HUES6 (cell line): ENCODE measurements at regions not wholly inside any gene's neighbourhood (a gene's known extent, or its start where the extent isn't known, plus 50 kb on each side); places are given as distances from the start of the nearest gene placed in this dataset.
"Not testable (repeated sequence)": the region's sequence is repeated elsewhere in the genome, so short reads cannot be mapped to it uniquely, and the experiment has no call there.

Source experiments
- H3K27ac ChIP-seq: 2 replicates; pipeline ENCODE4 v1.7.0; 2013; ENCODE audit warnings: low read depth, mild to moderate bottlenecking, low read length, inconsistent platforms
- H3K27me3 ChIP-seq: 2 replicates; pipeline ENCODE4 v1.6.1; 2013; ENCODE audit warnings: low read length; ENCODE audit not compliant: control insufficient read depth, insufficient read depth
- H3K36me3 ChIP-seq: 2 replicates; pipeline ENCODE4 v1.6.1; 2013; ENCODE audit warnings: low read length; ENCODE audit not compliant: control insufficient read depth, insufficient read depth
- H3K4me1 ChIP-seq: 2 replicates; pipeline ENCODE4 v1.6.1; 2013; ENCODE audit warnings: low read length; ENCODE audit not compliant: control insufficient read depth, insufficient read depth
- H3K4me3 ChIP-seq: 2 replicates; pipeline ENCODE4 v1.5.1; 2013; ENCODE audit warnings: low read depth, low read length
- H3K9ac ChIP-seq: one replicate; pipeline ENCODE4 v1.6.1; 2013; ENCODE audit warnings: mild to moderate bottlenecking, low read length
- H3K9me3 ChIP-seq: 2 replicates; pipeline ENCODE4 v1.6.1; 2013; ENCODE audit warnings: low read depth, low read length; ENCODE audit not compliant: control insufficient read depth, insufficient read depth

DNA sequence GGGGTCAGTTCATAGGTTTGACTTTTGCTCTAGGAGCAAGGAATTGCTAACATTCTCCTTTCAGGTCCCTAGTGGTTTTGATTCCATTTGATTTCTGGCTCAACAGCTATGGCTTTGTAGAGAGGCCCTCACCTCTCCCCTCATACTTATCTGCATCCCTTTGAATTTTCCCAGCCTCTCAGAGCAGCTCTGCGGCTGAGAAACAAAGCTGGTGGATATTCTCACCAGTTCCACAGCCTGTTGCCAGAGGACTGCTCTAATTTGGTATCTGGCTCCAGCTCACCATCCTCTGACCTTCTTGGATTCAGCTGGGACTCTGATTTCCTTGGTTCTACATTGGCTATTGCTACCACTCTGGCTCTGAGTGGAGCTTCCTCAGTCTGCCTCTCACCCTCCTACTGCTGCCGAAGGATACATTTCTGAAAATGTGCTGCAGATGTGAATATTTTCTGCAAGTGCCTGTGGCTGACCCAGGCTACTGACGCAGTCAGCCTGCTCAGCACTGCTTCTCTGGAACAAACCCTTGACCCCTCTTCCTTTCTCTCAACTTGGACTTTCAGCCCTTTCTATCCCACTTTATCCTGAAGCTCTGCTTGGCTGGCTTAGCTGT, 110.9 kb upstream of the ENPEP start:
- H3K36me3 ChIP-seq: no peaks in the 10 kb centered on the region
- H3K27ac ChIP-seq: no peak overlapping the region
- no peaks in the 10 kb centered on the region for H3K4me1 ChIP-seq
- no peaks in the 10 kb centered on the region for H3K27me3 ChIP-seq
- H3K9me3 ChIP-seq: no peaks in the 10 kb centered on the region
- H3K9ac ChIP-seq: no peak overlapping the region
- H3K4me3 ChIP-seq: no peak overlapping the region

DNA sequence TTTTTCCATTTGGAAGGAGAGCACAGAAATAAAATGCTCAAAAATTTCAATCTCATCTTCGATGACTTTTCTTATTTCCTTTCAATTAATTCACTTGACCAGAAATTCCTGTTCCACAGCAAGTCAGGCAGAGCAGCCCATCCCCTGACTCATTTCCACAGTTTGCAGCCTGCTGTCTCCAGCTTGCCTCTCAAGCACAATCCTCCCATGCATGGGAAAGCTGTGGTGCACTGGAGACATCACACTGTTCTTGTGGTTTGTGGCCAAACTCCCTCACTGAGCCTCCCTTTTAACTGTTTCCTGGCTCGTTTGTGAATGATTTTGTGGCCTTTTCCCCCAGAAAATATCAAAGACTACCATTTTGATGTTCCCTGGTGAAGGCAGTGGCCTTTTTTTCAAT, 114.0 kb upstream of the ENPEP start:
- no peak overlapping the region for H3K4me3 ChIP-seq
- H3K9ac ChIP-seq: no peak overlapping the region
- H3K36me3 ChIP-seq: no peaks in the 10 kb centered on the region
- no peaks in the 10 kb centered on the region for H3K27me3 ChIP-seq
- H3K27ac ChIP-seq: no peak overlapping the region
- no peaks in the 10 kb centered on the region for H3K9me3 ChIP-seq
- H3K4me1 ChIP-seq: no peaks in the 10 kb centered on the region

DNA sequence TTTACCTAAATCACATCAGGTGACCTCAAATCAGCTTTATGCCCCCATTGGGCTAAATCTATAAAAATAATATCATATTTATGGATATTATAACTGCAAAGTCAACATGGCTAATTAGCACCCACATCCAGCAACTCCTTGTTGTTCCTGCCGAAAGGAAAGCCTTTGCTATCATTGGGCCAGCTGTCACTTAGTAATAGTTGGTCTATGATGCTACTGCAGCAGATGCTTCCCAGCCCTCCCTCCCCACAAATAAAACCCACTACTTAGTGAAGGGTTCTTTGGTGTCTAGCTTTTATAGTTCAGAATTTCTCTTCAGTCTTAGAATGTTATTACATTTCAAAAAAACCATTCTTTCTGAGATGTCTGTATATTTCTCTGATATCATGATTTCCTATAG, 116.9 kb upstream of the ENPEP start:
- Histone ChIP-seq H3K9ac (no peak overlapping the region), H3K4me1 (no peaks in the 10 kb centered on the region), H3K9me3 (no peaks in the 10 kb centered on the region), H3K4me3 (no peak overlapping the region), H3K27ac (no peak overlapping the region), H3K36me3 (no peaks in the 10 kb centered on the region), H3K27me3 (no peaks in the 10 kb centered on the region)

DNA sequence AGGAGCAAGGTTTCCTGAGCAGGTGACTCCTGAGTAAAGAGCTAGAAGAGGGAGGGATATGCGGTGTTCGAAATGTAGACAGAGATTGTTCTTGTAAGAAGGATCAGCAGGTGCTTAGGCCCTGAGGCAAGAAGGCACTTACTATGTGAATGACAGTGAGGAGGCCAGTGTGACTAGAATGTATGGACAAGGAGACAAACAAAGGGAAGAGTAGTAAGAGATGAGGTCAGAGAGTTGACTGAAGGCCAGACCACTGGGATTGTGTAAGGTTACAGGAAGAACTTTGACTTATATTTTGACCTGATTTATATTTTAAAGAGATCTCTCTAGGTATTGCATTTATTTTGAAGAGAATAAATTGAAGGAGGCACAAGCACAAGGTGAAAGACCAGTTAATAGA, 118.4 kb upstream of the ENPEP start:
- Histone ChIP-seq H3K4me3 (no peak overlapping the region), H3K4me1 (no peaks in the 10 kb centered on the region), H3K9me3 (no peaks in the 10 kb centered on the region), H3K9ac (no peak overlapping the region), H3K27ac (no peak overlapping the region), H3K36me3 (no peaks in the 10 kb centered on the region), H3K27me3 (no peaks in the 10 kb centered on the region)

DNA sequence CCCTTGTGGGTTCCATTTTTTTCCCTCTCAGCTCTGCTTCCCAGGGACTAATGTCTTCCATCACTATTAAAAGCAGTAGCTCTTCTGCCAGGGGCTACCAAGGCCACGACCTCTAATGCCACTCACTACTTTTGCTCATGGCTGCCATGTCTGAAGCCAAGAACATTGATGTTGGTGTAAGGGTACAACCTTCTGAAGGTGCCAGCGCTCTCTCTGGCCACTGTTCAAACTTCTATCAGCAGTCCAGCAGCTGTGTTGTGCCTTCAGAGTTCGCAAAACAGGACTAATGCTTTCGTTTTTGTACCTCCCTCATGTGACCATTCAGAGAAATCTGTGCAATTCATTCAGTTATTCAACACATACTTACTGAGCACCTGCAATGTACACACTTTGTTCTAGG, 121.5 kb upstream of the ENPEP start:
- Histone ChIP-seq H3K4me1 (no peaks in the 10 kb centered on the region), H3K36me3 (no peaks in the 10 kb centered on the region), H3K27me3 (no peaks in the 10 kb centered on the region), H3K27ac (no peak overlapping the region), H3K4me3 (no peak overlapping the region), H3K9ac (no peak overlapping the region), H3K9me3 (no peaks in the 10 kb centered on the region)

DNA sequence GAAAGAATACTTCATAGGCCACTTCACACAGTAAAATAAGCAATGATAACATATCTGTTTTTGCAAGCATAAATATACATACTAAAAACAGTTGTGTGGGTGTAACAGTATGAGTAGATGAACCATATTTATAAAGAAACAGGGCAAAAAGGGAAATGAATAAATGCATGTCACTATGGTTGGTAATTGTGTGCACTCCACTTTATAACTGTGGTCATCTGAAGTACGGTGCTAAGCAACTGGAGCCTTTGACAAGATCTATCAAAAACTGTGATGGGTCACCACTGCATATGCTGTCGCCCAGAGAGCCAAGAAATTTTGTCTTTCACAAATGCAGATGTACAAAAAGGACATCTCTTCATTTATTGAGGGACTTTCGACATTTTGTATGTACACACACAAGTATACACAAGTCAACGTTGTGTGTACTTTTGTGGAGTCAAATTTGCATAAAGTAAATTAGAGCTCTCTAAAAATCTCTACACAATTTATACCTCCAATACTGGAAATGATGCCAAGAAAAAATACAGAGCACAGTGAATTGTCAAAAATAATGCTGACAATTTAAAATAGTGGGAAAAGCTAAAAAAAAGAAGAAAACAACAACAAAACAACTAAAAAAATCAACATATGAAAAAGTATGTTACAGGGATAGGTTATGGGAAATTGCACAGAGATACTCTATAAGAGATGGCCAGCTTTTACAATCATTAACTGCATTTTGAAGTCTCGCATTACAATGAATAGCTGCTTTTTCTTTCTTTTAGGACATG, 123.1 kb upstream of the ENPEP start:
- no peak overlapping the region for H3K27ac ChIP-seq

DNA sequence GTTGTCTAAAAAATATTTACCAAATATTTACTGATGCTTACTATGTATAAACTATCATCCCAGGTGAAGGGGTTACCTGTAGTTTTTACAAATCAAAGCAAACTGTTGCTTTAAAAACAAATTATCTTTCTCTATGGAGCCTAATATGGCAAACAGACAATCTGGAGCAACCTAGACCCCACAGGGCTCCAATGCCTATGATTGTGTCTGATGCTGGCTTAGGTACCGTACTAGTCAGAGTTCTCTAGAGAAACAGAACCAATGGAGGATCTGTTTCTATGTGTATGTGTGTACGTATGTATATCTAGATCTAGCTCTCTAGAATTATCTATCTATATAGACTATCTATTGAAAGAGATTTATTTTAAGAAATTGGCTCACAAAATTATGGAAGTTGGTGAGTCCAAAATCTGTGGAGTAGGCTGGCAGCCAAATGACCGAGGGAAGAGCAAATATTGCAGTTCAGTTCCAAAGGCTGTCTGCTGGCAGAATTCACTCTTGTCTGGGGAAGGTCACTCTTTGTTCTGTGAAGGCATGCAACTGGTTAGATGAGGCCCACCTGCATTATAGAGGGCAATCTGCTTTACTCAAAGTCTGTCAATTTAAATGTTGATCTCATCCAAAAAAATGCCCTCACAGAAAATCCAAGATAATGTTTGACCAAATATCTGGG, 127.1 kb upstream of the ENPEP start:
- Histone ChIP-seq H3K4me3 (no peak overlapping the region), H3K9ac (no peak overlapping the region), H3K27me3 (no peaks in the 10 kb centered on the region)

More for the DNA sequence above, 123.1 kb upstream of the ENPEP start:
- H3K27me3 ChIP-seq: no peaks in the 10 kb centered on the region
- no peaks in the 10 kb centered on the region for H3K4me1 ChIP-seq
- H3K9me3 ChIP-seq: no peaks in the 10 kb centered on the region
- no peak overlapping the region for H3K9ac ChIP-seq
- H3K36me3 ChIP-seq: no peaks in the 10 kb centered on the region
- no peak overlapping the region for H3K4me3 ChIP-seq

DNA sequence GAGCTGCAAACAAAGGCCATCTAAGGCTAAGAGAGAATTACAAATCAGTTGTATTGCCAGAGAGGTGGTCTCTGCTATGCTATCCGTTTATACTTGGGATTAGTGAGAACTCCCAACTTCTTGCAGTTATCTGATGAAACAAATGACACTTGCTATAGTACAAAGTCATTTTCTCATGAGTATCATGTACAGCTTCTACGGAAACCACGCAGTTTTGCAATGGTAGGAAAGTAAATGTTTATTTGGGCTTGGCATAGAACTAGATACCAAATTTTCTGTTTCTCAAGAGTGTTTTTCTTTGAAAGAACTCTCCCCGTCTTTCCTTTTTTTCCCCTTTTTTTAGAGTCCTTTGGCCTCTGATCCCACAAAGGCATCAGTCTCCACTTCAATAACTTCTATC, 128.2 kb upstream of the ENPEP start:
- Histone ChIP-seq H3K27me3 (no peaks in the 10 kb centered on the region), H3K4me1 (0 out of 2 replicates have a peak, but pooled peaks cover 3% of the 10 kb centered on the region), H3K9ac (no peak overlapping the region), H3K27ac (no peak overlapping the region), H3K36me3 (no peaks in the 10 kb centered on the region), H3K9me3 (no peaks in the 10 kb centered on the region), H3K4me3 (no peak overlapping the region)

More for the DNA sequence above, 127.1 kb upstream of the ENPEP start:
- no peak overlapping the region for H3K27ac ChIP-seq
- no peaks in the 10 kb centered on the region for H3K36me3 ChIP-seq
- H3K9me3 ChIP-seq: no peaks in the 10 kb centered on the region
- 0 out of 2 replicates have a peak, but pooled peaks cover 3% of the 10 kb centered on the region for H3K4me1 ChIP-seq

DNA sequence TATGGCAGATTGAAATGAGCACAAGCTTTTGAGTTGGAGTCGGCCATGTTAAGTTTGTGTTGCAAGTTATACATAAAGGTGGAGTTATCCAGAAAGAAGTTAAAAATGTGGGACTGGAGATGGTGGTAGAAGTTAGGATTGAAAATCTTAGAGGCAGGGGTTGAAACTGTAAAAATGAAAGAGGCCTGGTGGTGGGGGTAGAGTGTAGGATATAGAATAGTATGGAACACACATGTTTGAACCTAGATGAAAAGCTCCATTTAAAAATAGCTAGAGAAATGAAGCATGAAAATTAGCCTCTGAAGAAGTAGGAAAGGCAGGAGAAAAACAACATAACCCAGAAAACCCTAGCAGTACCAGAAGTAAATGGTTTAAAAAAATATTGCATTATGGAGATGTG, 131.8 kb upstream of the ENPEP start:
- Histone ChIP-seq H3K27ac (no peak overlapping the region), H3K9me3 (no peaks in the 10 kb centered on the region), H3K9ac (no peak overlapping the region), H3K27me3 (no peaks in the 10 kb centered on the region), H3K4me3 (no peak overlapping the region), H3K36me3 (no peaks in the 10 kb centered on the region), H3K4me1 (0 out of 2 replicates have a peak, but pooled peaks cover 3% of the 10 kb centered on the region)

DNA sequence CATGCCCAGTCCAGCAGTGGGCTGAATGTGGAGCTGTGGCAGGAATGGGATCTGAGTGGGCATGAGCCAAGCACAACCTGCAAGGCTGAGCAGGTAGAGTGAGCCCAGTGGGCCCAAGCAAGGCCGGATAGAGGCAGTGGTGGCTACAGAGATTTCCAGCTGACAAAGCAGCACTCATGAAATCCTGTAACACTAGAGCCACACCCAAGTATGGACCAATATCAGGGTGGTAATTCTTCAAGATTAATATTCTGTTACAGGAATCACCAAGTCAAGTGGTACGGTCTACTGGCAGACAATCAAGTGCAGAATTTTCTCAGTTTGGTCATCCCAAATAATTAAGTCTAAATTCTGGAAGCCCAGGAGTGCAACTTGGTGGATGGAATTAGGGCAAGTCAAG, 132.4 kb upstream of the ENPEP start:
- no peaks in the 10 kb centered on the region for H3K36me3 ChIP-seq
- no peak overlapping the region for H3K9ac ChIP-seq
- no peak overlapping the region for H3K27ac ChIP-seq
- no peaks in the 10 kb centered on the region for H3K9me3 ChIP-seq
- 0 out of 2 replicates have a peak, but pooled peaks cover 3% of the 10 kb centered on the region for H3K4me1 ChIP-seq
- H3K27me3 ChIP-seq: no peaks in the 10 kb centered on the region
- no peak overlapping the region for H3K4me3 ChIP-seq

DNA sequence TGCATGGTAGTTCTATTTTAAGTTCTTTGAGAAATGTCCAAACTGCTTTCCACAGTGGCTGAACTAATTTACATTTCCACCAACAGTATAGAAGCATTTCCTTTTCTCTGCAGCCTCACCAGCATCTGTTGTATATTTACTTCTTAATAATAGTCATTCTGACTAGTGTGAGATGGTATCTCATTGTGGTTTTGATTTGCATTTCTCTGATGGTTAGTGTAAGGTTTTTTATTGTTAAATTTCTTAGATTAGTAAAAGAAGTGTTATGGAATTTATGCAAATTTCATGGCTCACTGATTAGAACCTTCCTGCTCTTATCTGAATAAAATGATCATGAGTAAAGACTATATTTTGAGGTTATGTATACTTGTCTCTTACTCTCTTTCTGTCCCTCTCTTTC, 134.8 kb upstream of the ENPEP start:
- H3K36me3 ChIP-seq, H3K27me3 ChIP-seq, H3K27ac ChIP-seq, H3K9me3 ChIP-seq, H3K9ac ChIP-seq, H3K4me3 ChIP-seq, H3K4me1 ChIP-seq: not testable (repeated sequence)
